IPS-15b (cell line): ENCODE measurements at regions not wholly inside any gene's neighbourhood (a gene's known extent, or its start where the extent isn't known, plus 50 kb on each side); places are given as distances from the start of the nearest gene placed in this dataset.

Source experiments
- H3K27me3 ChIP-seq: one replicate; pipeline ENCODE4 v1.6.1; 2013; ENCODE audit warnings: low read length; ENCODE audit not compliant: control insufficient read depth, insufficient read depth
- H3K36me3 ChIP-seq: one replicate; pipeline ENCODE4 v1.6.1; 2013; ENCODE audit warnings: low read length; ENCODE audit not compliant: control insufficient read depth, insufficient read depth
- H3K4me1 ChIP-seq: one replicate; pipeline ENCODE4 v1.6.1; 2013; ENCODE audit warnings: mild to moderate bottlenecking, low read length; ENCODE audit not compliant: control insufficient read depth, insufficient read depth
- H3K4me3 ChIP-seq: one replicate; pipeline ENCODE4 v1.5.1; 2013; ENCODE audit warnings: low read depth, low read length
- H3K9ac ChIP-seq: one replicate; pipeline ENCODE4 v1.6.1; 2013; ENCODE audit warnings: low read depth, mild to moderate bottlenecking, low read length
- H3K9me3 ChIP-seq: one replicate; pipeline ENCODE4 v1.6.1; 2013; ENCODE audit warnings: mild to moderate bottlenecking, low read length; ENCODE audit not compliant: control insufficient read depth, insufficient read depth

DNA sequence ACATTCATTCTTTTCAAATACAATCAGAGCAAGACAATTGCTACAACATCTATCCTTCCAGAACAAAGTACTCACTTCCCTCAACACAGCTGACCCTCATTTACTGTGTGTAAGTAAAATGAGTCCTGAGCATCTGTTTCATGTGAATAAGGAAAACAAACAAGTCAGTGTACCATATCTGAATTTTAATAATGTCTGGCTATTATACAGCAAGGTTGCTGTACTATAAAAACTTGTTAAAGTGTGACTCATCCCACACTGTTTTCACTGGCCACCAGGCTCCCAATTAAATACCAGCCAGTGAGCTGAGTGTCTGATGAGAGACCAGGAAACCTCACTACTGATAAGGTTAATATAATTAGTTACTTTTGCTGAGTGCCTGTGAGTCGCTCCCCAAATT, 339.8 kb downstream of the AGTPBP1 start:
- H3K27me3 ChIP-seq, result no peaks in the 10 kb centered on the region
- no peak overlapping the region for H3K4me3 ChIP-seq
- no peaks in the 10 kb centered on the region for H3K9me3 ChIP-seq
- H3K9ac ChIP-seq, result no peak overlapping the region
- H3K36me3 ChIP-seq, result no peaks in the 10 kb centered on the region
- H3K4me1 ChIP-seq, result no peaks in the 10 kb centered on the region

DNA sequence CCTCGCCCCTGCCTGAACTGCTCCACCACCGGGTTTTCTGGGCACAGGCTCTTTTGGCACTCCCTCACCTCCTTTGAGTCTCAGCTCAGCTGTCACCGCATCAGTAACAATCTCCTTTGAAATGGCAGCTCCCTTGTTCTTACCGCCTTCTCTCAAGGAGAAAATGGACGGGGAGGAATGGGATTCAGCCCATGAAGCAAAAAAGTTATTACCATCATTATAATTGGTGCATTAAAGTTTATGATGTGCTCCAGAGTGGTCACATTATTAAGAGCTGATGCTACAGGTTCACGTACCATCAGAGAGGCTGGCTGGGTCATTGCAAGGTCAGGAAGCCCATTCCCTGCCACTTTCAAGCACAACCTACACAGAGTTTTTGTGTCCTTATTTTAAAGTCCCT, 344.7 kb downstream of the AGTPBP1 start:
- H3K27me3 ChIP-seq, result no peaks in the 10 kb centered on the region
- H3K9ac ChIP-seq, result no peak overlapping the region
- no peaks in the 10 kb centered on the region for H3K36me3 ChIP-seq
- no peaks in the 10 kb centered on the region for H3K9me3 ChIP-seq
- no peak overlapping the region for H3K4me3 ChIP-seq
- H3K4me1 ChIP-seq, result no peaks in the 10 kb centered on the region

DNA sequence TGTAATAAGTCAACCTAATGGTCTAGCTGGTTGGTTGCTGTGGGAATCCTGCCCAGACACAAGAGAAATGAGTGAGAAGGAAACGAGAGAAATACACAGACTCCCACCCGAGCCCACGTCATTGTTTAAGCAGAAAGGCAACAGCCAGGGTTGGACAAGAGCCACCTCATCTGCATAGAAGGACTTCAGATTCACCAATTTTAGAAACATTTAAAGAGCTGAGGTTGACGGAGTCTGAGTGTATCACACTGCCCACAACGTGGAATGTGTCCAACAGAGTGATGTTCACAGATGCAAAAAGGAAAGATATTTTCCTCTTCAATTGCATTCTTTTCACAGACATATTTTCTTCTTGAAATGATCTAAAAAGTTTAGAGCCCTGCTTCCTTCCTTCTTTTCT, 349.5 kb downstream of the AGTPBP1 start:
- Histone ChIP-seq H3K27me3 (no peaks in the 10 kb centered on the region), H3K4me3 (no peak overlapping the region), H3K36me3 (no peaks in the 10 kb centered on the region), H3K9ac (no peak overlapping the region), H3K9me3 (no peaks in the 10 kb centered on the region), H3K4me1 (no peaks in the 10 kb centered on the region)

DNA sequence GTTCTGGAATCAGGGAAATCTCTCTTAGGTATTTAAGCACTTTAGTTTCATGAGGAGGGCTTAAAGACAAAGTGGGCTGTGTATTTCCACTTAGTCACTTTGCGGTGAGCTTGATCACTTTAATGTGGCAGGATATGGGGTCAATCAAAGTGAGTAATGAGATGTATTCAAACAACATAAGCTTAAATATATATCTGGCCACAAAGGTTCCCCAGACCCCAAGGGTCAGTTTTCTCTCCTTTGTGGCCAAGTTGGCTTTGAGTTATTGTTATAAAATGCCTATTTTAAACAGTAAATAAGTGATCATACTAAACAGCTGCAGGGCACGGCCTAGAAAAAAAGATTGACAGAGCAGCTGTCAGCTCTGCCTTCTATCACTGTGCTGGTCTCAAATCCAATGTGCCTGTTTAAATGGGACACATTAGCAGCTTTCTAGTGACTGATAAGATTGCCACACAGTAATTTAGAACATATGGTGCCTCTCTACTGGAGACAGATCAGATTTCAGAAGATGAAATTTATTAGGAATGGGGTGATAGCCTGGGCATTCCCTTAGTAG, 363.9 kb downstream of the AGTPBP1 start:
- H3K9ac ChIP-seq, result no peak overlapping the region
- no peaks in the 10 kb centered on the region for H3K4me1 ChIP-seq
- no peak overlapping the region for H3K4me3 ChIP-seq
- no peaks in the 10 kb centered on the region for H3K27me3 ChIP-seq
- H3K9me3 ChIP-seq, result no peaks in the 10 kb centered on the region
- no peaks in the 10 kb centered on the region for H3K36me3 ChIP-seq

DNA sequence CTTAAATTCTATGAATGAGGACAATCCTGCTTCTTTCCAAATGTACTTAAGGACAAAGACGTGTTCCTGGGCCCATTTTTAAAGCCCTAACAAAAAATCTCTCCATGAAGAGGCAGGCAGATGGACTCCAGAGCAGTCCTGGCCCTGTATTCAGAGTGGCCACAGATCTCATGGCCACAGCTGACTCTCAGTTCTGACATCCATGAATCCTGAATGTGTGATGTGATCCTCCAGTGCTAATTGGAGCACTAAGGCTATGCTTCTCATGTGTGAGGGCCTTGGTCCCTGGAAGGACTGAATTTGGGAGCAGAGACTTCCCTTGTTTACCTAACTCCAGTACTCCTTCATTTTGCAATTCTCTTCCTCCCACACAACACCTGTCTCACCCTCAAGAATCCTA, 373.0 kb downstream of the AGTPBP1 start:
- H3K4me3 ChIP-seq, result no peak overlapping the region
- H3K36me3 ChIP-seq, result no peaks in the 10 kb centered on the region
- no peaks in the 10 kb centered on the region for H3K4me1 ChIP-seq
- no peaks in the 10 kb centered on the region for H3K9me3 ChIP-seq
- no peak overlapping the region for H3K9ac ChIP-seq
- H3K27me3 ChIP-seq, result no peaks in the 10 kb centered on the region

DNA sequence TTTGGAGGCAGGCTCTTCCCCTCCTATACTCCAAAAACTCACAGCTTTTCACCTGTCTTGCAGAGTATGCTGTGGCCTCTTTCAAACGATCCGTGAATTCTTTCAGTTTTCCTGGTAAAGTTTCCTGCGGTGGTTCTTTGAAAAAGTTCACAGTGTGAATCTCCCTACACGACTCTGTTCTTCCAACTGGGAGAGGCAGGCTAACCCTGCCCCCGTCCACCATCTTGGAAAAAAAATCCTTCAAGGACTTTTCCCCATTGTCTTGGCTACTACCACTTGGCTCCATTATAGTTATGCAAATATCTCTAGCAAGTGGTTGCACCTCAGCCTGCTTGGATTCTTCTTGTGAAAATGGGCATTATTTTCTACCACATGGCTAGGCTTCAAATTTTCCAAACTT, 382.6 kb downstream of the AGTPBP1 start:
- Histone ChIP-seq H3K36me3 (no peaks in the 10 kb centered on the region), H3K4me3 (no peak overlapping the region), H3K9me3 (peaks cover 2% of the 10 kb centered on the region), H3K27me3 (no peaks in the 10 kb centered on the region), H3K9ac (no peak overlapping the region), H3K4me1 (no peaks in the 10 kb centered on the region)

DNA sequence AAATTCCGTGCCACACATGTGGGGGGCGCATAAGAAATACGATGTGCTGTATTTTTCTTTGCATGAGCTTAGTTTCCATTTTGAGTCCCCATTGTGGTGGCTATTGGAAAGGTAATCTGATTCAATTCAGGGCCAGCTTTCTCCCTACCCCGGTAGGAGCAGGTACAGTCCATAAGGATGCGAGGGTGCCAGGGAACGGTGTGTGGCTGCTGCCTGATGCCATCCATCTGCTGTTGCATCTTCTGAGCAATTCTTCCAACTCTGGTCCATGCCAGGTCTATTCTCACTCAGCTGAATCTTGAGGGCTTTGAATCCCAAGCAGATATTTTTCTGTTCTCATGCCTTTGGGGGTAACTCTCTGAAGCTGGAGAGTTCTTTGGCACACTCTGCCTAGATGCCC, 392.7 kb downstream of the AGTPBP1 start:
- Histone ChIP-seq H3K4me3 (no peak overlapping the region), H3K9me3 (no peaks in the 10 kb centered on the region), H3K4me1 (no peaks in the 10 kb centered on the region), H3K9ac (no peak overlapping the region), H3K36me3 (no peaks in the 10 kb centered on the region), H3K27me3 (no peaks in the 10 kb centered on the region)

DNA sequence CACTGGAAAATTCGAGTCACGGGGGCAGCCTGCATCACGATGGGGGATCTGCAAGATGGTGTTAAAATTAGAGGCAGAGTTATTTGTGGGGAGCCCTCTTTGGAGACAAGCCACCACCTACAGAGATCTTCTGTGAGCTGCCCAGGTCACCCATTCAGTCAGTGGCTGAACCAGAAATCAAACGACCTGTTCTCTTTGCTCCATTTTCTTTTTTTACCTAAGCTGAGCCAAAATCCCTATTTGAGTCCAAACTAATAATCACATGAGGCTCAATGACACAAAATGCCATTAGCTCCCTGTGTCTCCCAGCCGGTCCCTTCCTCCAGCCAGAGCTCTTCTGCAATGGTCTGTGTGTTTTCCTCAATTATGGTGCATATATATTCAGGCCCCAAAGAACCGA, 394.2 kb downstream of the AGTPBP1 start:
- Histone ChIP-seq H3K4me3 (no peak overlapping the region), H3K9ac (no peak overlapping the region), H3K4me1 (no peaks in the 10 kb centered on the region), H3K9me3 (no peaks in the 10 kb centered on the region), H3K27me3 (no peaks in the 10 kb centered on the region), H3K36me3 (no peaks in the 10 kb centered on the region)

DNA sequence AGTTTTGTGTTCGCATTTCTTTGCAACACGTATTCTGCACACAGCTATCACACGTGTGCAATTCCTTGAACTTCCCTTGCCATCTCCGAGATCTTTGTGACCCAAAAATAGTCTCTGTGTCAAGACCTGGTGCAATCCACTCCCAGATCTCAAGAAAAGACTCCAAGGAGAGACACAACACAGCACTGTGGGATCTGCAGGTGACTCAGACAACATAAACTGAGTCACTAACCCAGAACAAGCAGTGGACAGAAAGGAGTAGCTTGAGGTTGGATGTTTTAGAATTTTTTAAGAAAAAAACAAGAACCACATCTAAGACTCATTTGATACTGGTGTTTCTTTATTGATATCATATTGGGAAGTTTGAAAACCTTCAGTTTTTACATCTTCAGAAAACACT, 396.9 kb downstream of the AGTPBP1 start:
- Histone ChIP-seq H3K27me3 (no peaks in the 10 kb centered on the region), H3K4me3 (no peak overlapping the region), H3K9ac (no peak overlapping the region), H3K9me3 (no peaks in the 10 kb centered on the region), H3K36me3 (no peaks in the 10 kb centered on the region), H3K4me1 (no peaks in the 10 kb centered on the region)

DNA sequence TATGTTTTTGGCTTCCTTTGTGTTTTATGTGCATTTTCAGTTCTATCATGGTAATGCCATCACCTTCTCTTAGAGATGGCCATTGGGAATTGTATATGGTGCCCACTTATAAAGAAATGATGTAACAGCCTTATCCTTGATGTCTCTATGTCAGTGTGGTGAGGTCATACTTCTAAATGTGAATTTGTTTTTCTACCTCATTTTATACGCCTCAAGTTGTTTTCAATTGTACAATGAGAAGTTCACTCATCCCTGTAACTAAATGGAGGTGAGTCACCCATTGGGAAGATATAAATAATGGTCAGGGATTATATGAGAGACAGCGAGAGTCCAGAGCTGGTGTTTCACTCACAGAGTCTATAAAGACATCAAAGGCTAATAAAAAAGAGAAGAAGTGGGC, 402.4 kb downstream of the AGTPBP1 start:
- H3K9ac ChIP-seq, result no peak overlapping the region
- no peak overlapping the region for H3K4me3 ChIP-seq
- no peaks in the 10 kb centered on the region for H3K9me3 ChIP-seq
- H3K27me3 ChIP-seq, result no peaks in the 10 kb centered on the region
- H3K36me3 ChIP-seq, result no peaks in the 10 kb centered on the region
- no peaks in the 10 kb centered on the region for H3K4me1 ChIP-seq

DNA sequence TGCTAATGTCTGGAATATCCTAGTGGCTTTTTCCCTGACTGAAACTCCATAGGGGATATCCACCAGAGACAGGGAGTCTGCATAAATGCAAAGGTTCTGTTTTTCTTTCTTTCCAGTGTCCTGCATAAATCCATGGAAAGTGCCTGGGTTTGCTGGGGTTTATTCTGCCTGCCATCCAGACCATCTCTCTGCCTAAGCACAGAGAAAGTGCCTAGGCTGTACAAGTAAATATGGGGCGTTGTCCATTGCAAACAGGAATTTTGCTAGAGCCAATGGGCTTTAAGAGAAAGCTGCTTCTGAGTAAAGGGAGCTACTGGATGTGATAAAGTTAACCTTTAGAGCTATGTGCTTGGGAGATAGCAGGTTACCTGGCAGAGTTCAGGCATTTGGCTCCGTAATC, 407.5 kb downstream of the AGTPBP1 start:
- H3K9ac ChIP-seq, result no peak overlapping the region
- H3K9me3 ChIP-seq, result no peaks in the 10 kb centered on the region
- H3K27me3 ChIP-seq, result no peaks in the 10 kb centered on the region
- H3K4me1 ChIP-seq, result no peaks in the 10 kb centered on the region
- H3K4me3 ChIP-seq, result no peak overlapping the region
- H3K36me3 ChIP-seq, result no peaks in the 10 kb centered on the region

DNA sequence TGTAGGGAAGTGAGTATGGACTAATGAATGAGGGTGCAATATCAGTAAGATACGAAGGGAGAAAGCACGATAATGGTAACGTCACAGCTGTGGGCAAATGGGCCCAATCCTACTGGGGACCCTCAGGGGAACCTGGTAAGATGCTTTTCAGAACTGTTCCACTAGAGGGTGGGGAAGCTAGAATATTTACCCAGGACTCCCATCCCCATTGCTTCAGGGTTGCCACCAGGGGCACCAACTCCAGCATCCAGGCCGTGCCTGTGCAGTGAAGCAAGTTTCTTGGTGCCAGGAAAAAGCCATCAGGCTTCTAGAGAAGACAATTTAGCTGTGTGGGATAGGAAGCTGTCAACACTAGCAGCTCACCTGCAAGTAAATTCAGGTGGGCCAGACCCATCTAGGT, 409.3 kb downstream of the AGTPBP1 start:
- no peak overlapping the region for H3K9ac ChIP-seq
- H3K9me3 ChIP-seq, result no peaks in the 10 kb centered on the region
- H3K36me3 ChIP-seq, result no peaks in the 10 kb centered on the region
- H3K27me3 ChIP-seq, result no peaks in the 10 kb centered on the region
- H3K4me1 ChIP-seq, result no peaks in the 10 kb centered on the region
- no peak overlapping the region for H3K4me3 ChIP-seq

DNA sequence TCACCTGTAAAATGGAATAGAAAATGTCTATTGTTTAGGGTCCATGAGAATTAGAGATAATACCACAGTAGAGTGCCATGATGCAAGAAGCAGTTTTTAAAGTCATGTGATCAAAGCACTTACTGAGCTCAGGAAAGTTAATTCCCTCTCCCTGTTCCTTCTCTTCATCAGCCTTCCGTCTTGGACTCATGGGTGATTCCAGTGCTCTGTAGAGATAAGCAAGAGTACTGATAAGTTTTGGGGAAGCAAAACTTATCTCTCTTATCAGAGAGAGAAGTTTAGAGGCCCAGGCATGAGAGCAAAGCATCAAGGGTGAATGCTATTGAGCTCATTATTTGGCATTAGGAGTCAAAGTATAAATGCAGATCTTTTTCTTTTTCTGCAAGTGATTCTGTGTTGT, 410.1 kb downstream of the AGTPBP1 start:
- Histone ChIP-seq H3K9ac (no peak overlapping the region), H3K9me3 (no peaks in the 10 kb centered on the region), H3K36me3 (no peaks in the 10 kb centered on the region), H3K4me1 (no peaks in the 10 kb centered on the region), H3K4me3 (no peak overlapping the region), H3K27me3 (no peaks in the 10 kb centered on the region)
